ENCODE measurements at regions not wholly inside any gene's neighbourhood (a gene's known extent, or its start where the extent isn't known, plus 50 kb on each side); places are given as distances from the start of the nearest gene placed in this dataset.

DNA sequence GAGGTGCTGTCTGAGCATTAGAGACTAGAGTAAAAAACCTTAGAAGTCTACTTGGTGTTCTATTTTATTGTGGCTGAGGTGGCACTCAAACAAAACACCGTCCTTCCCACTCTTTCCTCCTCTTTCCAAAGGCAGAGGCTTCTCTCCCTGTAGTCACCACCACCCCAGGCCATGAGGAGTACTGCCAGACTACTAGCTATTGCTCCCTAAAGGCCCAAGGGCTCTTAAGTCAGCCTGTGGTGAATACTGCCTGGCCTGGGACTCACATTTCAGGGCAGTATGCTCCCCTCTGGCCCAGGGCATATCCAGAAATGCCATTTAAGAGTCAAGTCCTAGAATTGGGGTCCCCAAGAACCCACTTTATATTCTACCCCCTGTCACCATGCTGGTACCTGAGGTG, 309.7 kb upstream of the IMPG1 start (continued):
- TF ChIP-seq ZBTB33 (IDR thresholded peaks at IDR 0.05; ENCODE audit: extremely low read depth, insufficient replicate concordance, low read length) (no peak), ATF3 (IDR thresholded peaks at IDR 0.05) (no peak)

DNA sequence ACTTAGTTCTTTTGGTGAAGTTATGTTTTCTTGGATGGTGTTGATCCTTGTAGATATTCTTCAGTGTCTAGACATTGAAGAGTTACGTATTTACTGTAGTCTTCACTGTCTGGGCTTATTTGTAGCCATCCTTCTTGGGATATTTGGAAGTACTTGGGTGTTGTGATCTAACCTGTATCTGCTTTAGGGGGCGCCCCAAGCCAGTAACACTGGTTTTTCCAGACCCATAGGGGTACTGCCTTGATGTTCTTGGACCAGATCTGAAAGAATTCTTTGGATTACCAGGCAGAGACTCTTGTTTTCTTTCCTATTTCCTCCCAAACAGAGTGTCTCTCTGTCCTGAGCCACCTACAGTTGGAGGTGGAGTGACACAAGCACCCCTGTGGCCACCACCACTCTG, 309.1 kb upstream of the IMPG1 start:
- TF ChIP-seq, protein P1, sequence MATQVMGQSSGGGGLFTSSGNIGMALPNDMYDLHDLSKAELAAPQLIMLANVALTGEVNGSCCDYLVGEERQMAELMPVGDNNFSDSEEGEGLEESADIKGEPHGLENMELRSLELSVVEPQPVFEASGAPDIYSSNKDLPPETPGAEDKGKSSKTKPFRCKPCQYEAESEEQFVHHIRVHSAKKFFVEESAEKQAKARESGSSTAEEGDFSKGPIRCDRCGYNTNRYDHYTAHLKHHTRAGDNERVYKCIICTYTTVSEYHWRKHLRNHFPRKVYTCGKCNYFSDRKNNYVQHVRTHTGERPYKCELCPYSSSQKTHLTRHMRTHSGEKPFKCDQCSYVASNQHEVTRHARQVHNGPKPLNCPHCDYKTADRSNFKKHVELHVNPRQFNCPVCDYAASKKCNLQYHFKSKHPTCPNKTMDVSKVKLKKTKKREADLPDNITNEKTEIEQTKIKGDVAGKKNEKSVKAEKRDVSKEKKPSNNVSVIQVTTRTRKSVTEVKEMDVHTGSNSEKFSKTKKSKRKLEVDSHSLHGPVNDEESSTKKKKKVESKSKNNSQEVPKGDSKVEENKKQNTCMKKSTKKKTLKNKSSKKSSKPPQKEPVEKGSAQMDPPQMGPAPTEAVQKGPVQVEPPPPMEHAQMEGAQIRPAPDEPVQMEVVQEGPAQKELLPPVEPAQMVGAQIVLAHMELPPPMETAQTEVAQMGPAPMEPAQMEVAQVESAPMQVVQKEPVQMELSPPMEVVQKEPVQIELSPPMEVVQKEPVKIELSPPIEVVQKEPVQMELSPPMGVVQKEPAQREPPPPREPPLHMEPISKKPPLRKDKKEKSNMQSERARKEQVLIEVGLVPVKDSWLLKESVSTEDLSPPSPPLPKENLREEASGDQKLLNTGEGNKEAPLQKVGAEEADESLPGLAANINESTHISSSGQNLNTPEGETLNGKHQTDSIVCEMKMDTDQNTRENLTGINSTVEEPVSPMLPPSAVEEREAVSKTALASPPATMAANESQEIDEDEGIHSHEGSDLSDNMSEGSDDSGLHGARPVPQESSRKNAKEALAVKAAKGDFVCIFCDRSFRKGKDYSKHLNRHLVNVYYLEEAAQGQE (IDR thresholded peaks at IDR 0.05; ENCODE audit: low read depth), result no peak
- TF ChIP-seq SP1 (IDR thresholded peaks at IDR 0.05; ENCODE audit: low read depth) (no peak), POLR2A (IDR thresholded peaks at IDR 0.05; ENCODE audit: borderline replicate concordance, extremely low read depth, insufficient read depth, insufficient read length) (no peak), FOSL1 (IDR thresholded peaks at IDR 0.05; ENCODE audit: low read depth) (no peak), ELF1 (IDR thresholded peaks at IDR 0.05; ENCODE audit: borderline replicate concordance, low read depth) (no peak), MAX (IDR thresholded peaks at IDR 0.05) (no peak), TCF7L2 (IDR thresholded peaks at IDR 0.05; ENCODE audit: borderline replicate concordance, extremely low read depth, insufficient read depth, insufficient read length) (no peak), POLR2AphosphoS5 (IDR thresholded peaks at IDR 0.05; ENCODE audit: low read depth, low read length) (no peak), EZH2phosphoT487 (IDR thresholded peaks at IDR 0.05; ENCODE audit: borderline replicate concordance) (no peak), ATF3 (IDR thresholded peaks at IDR 0.05) (no peak), ZNF274 (IDR thresholded peaks at IDR 0.05; ENCODE audit: low read depth, low read length) (no peak), SIN3A (IDR thresholded peaks at IDR 0.05; ENCODE audit: low read depth) (no peak), ZBTB33 (IDR thresholded peaks at IDR 0.05; ENCODE audit: extremely low read depth, insufficient replicate concordance, low read length) (no peak), EGR1 (IDR thresholded peaks at IDR 0.05; ENCODE audit: low read depth) (no peak)
- no peak overlapping the region for H3K4me2 ChIP-seq (ENCODE audit: low read length)
- POLR2A ChIA-PET, result no interaction called here
- no peak overlapping the region for H3K4me3 ChIP-seq (replicated peaks in 1 of 2; ENCODE audit: low read depth in 1 of 2, low read length in 2 of 2)
- H4K20me1 ChIP-seq (ENCODE audit: insufficient read depth), result no peaks in the 10 kb centered on the region
- H2AFZ ChIP-seq (ENCODE audit: low read depth, low read length, poor library complexity, severe bottlenecking), result no peak overlapping the region
- RAD21 ChIA-PET (ENCODE audit: low non-redundant PET in 1 of 2, low total read pairs in 2 of 2, uncharacterized antibody in 2 of 2, unreplicated experiment in 2 of 2), result no interaction called here
- no peaks in the 10 kb centered on the region for H3K79me2 ChIP-seq (ENCODE audit: insufficient read depth, low read length)
- H3K9ac ChIP-seq (ENCODE audit: low read length), result no peak overlapping the region
- no peaks in the 10 kb centered on the region for H3K36me3 ChIP-seq (ENCODE audit: control insufficient read depth in 1 of 2, insufficient read depth in 2 of 2, low read length in 2 of 2)
- CTCF ChIA-PET, result no interaction called here
- H3K9me2 ChIP-seq (ENCODE audit: insufficient read depth), result no peaks in the 10 kb centered on the region
- no peaks in the 10 kb centered on the region for H3K4me1 ChIP-seq (ENCODE audit: control insufficient read depth in 1 of 2, insufficient read depth in 2 of 2, low read length in 2 of 2)
- H3K27me3 ChIP-seq (ENCODE audit: insufficient read depth, low read length), result no peaks in the 10 kb centered on the region
- ATAC-seq (no peak), DNase-seq (ENCODE audit: low read depth, low spot score) (no peak)
- BruUV-seq (replicated peaks), result no TSS peak
- intact Hi-C loops (cut with micrococcal nuclease), result no loop called here
- H3K9me3 ChIP-seq (ENCODE audit: control insufficient read depth in 1 of 2, insufficient read depth in 1 of 2, low read depth in 1 of 2, low read length in 2 of 2), result no peaks in the 10 kb centered on the region
- H3K27ac ChIP-seq (ENCODE audit: low read depth, low read length), result no peak overlapping the region
